Ovary (tissue), 7 donors: ENCODE measurements at regions not wholly inside any gene's neighbourhood (a gene's known extent, or its start where the extent isn't known, plus 50 kb on each side); places are given as distances from the start of the nearest gene placed in this dataset.

Source experiments
- DNase-seq, 5 donors: peaks; one replicate each; pipeline ENCODE4 v3.0.0-alpha.2; 2019 to 2020
- H3K27ac ChIP-seq, 2 donors: fragments of 200-600 bp; one replicate each; pipeline versions ENCODE4 v1.5.1 to v1.8.0; 2019 to 2022
- H3K27me3 ChIP-seq: fragments of 200-600 bp; one replicate; pipeline ENCODE4 v1.8.0; 2022
- H3K36me3 ChIP-seq: fragments of 200-600 bp; sonication (generic); one replicate; pipeline ENCODE4 v1.5.1; 2019
- H3K4me1 ChIP-seq: one replicate; pipeline ENCODE4 v1.8.1; 2013; ENCODE audit warnings: mild to moderate bottlenecking, moderate library complexity; ENCODE audit not compliant: insufficient read depth
- H3K4me3 ChIP-seq: fragments of 200-600 bp; sonication (generic); one replicate; pipeline ENCODE4 v1.5.1; 2017
- H3K9me3 ChIP-seq, 2 donors: fragments of 200-600 bp in 1 of 2; sonication (generic) in 1 of 2; one replicate each; pipeline versions ENCODE4 v1.5.1 to v1.8.1; 2013 to 2019; ENCODE audit warnings: mild to moderate bottlenecking in 1 of 2, moderate library complexity in 1 of 2
- CTCF ChIP-seq, 3 donors: fragments of 450-650 bp in 2 of 3; fragments of 200-600 bp in 1 of 3; IDR thresholded peaks; one replicate each; pipeline versions ENCODE4 v1.5.1 to v1.8.0; 2016 to 2022; ENCODE audit warnings: antibody characterized with exemption in 3 of 3, mild to moderate bottlenecking in 1 of 3
- EP300 ChIP-seq: sonication (generic); formaldehyde crosslinking; IDR thresholded peaks from one replicate; pipeline ENCODE4 v1.6.1; 2017; ENCODE audit warnings: antibody characterized with exemption
- POLR2A ChIP-seq: fragments of 450-650 bp; IDR thresholded peaks from one replicate; pipeline ENCODE4 v1.6.1; 2017; ENCODE audit warnings: antibody characterized with exemption, mild to moderate bottlenecking, moderate library complexity
- WGBS, 3 donors: extraction: QIAGEN DNeasy Blood & Tissue Kit in 1 of 3; methylation state at CpG; one replicate each; pipeline versions ENCODE4 v1.1.5 to v1.1.7; 2013 to 2017; 5-methylcytosine and 5-hydroxymethylcytosine counted together
- intact Hi-C, 4 donors: fragments of 100-400 bp; cut with DNase I; formaldehyde crosslinking; loops; one replicate each; pipeline versions ENCODE4 v1.11.0 to v1.15.1; 2022 to 2023
- donor health status: DM: no; HTN: no; CAD: no; lungs with moderate emphysema.
- donor health status: DM: no; HTN: no; CAD: no.
- donor health status: Bipolar disorder and iron deficiency.
- donor health status: DM: no; HTN: no; CAD: no.
- donor health status: DM: yes; HTN: yes; CAD: no.

GRCh38 chr7:17611611-17612010 lies 313.2 kb downstream of the AHR start:
- no peak overlapping the region for H3K27ac ChIP-seq
- no peak overlapping the region for H3K4me3 ChIP-seq
- H3K9me3 ChIP-seq, result no peaks in the 10 kb centered on the region
- no peaks in the 10 kb centered on the region for H3K27me3 ChIP-seq
- no peaks in the 10 kb centered on the region for H3K4me1 ChIP-seq
- H3K36me3 ChIP-seq, result no peaks in the 10 kb centered on the region
- TF ChIP-seq POLR2A, result no peak
- no peak for TF ChIP-seq CTCF (IDR thresholded peaks at IDR 0.05)
- no peak for TF ChIP-seq EP300
- no peak for DNase-seq
- 67 to 82% (median 69%) methylated on average over 4 of the region's 4 CpGs for WGBS, 3 donors
- intact Hi-C loops, result no loop called here

- intact Hi-C loops, result no loop called here
Observed at GRCh38 chr7:17613338-17614041, 315.0 kb downstream of the AHR start.

DNA sequence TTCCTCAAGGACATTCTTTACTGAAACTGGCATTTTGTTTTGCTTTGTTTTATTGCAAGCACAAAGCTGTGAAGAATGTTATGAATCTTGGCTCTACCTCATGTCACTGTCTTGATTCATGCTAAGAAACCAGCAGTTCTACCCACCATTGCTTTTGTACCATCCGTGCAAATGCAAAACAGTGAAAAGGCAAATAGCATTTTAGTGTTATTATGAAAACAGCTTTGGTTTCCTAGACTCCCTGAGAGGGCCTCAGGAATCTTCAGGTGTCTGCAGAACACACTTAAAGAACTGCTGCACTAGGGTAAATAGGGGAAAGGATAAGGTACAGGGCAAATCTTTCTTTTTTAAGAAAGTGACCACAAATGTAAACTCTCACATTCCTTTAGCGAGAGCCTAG lies 318.9 kb downstream of the AHR start:
- Histone ChIP-seq H3K27ac (no peak overlapping the region), H3K27me3 (no peaks in the 10 kb centered on the region), H3K4me3 (no peak overlapping the region), H3K9me3 (no peaks in the 10 kb centered on the region), H3K4me1 (no peaks in the 10 kb centered on the region), H3K36me3 (no peaks in the 10 kb centered on the region)
- no peak for DNase-seq
- 80 to 89% (median 89%) methylated on average over 2 of the region's 2 CpGs for WGBS, 3 donors
- TF ChIP-seq POLR2A (no peak), EP300 (no peak), CTCF (IDR thresholded peaks at IDR 0.05) (no peak)
- intact Hi-C loops, result no loop called here

More at GRCh38 chr7:17613338-17614041, 315.0 kb downstream of the AHR start:
- Histone ChIP-seq H3K27me3 (no peaks in the 10 kb centered on the region), H3K4me3 (no peak overlapping the region), H3K27ac (no peak overlapping the region), H3K9me3 (no peaks in the 10 kb centered on the region), H3K36me3 (no peaks in the 10 kb centered on the region), H3K4me1 (no peaks in the 10 kb centered on the region)
- 91 to 98% (median 94%) methylated on average over 2 of the region's 2 CpGs for WGBS, 3 donors
- DNase-seq, result no peak
- TF ChIP-seq EP300 (no peak), CTCF (IDR thresholded peaks at IDR 0.05) (no peak), POLR2A (no peak)

GRCh38 chr7:17617857-17618651 lies 319.6 kb downstream of the AHR start:
- H3K9me3 ChIP-seq, result no peaks in the 10 kb centered on the region
- no peak overlapping the region for H3K27ac ChIP-seq
- WGBS, 3 donors, result 91 to 95% (median 93%) methylated on average over 11 of the region's 11 CpGs
- intact Hi-C loops, result no loop called here
- DNase-seq, result no peak
- H3K4me3 ChIP-seq, result no peak overlapping the region
- no peaks in the 10 kb centered on the region for H3K36me3 ChIP-seq
- H3K27me3 ChIP-seq, result no peaks in the 10 kb centered on the region
- TF ChIP-seq CTCF (IDR thresholded peaks at IDR 0.05) (no peak), POLR2A (no peak)
- H3K4me1 ChIP-seq, result no peaks in the 10 kb centered on the region
